ENCODE measurements at regions not wholly inside any gene's neighbourhood (a gene's known extent, or its start where the extent isn't known, plus 50 kb on each side); places are given as distances from the start of the nearest gene placed in this dataset.

DNA sequence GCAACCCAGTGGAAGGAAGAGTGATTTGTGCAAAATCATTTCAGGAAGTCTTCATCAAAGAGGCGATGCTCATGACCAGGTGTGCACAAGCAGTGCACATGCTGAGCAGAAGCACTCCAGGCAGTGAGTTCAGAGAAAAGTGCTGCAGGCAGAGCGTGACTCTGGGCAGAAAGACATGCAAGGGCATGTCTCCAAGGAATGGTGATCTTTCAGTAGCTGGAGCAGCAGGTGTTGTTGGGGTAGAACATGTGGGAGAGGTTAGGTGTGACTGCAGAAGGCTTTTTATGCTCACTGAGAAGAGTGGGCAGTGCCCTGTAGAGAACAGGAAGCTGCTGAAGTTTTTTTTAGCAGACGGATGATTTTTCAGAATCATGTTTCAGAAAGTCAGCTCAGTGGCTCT lies 545.4 kb upstream of the TLE4 start:
- H3K4me3 ChIP-seq (replicated peaks; ENCODE audit: low read depth, low read length) = no peak overlapping the region
- DNase-seq (ENCODE audit: low read depth) = no peak
- TF ChIP-seq, protein P1, sequence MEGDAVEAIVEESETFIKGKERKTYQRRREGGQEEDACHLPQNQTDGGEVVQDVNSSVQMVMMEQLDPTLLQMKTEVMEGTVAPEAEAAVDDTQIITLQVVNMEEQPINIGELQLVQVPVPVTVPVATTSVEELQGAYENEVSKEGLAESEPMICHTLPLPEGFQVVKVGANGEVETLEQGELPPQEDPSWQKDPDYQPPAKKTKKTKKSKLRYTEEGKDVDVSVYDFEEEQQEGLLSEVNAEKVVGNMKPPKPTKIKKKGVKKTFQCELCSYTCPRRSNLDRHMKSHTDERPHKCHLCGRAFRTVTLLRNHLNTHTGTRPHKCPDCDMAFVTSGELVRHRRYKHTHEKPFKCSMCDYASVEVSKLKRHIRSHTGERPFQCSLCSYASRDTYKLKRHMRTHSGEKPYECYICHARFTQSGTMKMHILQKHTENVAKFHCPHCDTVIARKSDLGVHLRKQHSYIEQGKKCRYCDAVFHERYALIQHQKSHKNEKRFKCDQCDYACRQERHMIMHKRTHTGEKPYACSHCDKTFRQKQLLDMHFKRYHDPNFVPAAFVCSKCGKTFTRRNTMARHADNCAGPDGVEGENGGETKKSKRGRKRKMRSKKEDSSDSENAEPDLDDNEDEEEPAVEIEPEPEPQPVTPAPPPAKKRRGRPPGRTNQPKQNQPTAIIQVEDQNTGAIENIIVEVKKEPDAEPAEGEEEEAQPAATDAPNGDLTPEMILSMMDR (IDR thresholded peaks at IDR 0.05; ENCODE audit: low read length, missing control alignments) = no peak

DNA sequence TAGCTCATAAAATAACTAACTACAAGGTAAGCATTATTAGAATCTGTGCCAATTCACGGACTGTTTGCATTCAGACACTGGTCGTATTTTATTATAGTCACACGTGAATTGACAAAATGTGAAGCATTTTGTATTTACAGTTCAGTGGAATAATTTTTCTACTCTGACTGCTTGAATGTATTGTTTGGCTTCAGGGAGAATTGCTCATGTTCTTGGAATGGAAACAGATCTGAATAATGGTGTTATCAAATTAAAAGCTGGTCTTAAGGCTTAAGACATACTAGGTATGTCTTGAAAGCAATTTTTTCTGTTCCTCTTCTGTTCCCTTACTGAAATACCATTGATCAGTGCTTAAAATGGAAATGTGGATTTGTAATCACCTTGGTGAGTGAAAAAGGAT lies 543.7 kb upstream of the TLE4 start:
- TF ChIP-seq, protein P1 (IDR thresholded peaks at IDR 0.05; ENCODE audit: low read length, missing control alignments) = no peak
- peak; percentile 17 for DNase-seq (ENCODE audit: low read depth)
- H3K4me3 ChIP-seq (replicated peaks; ENCODE audit: low read depth, low read length) = no peak overlapping the region

DNA sequence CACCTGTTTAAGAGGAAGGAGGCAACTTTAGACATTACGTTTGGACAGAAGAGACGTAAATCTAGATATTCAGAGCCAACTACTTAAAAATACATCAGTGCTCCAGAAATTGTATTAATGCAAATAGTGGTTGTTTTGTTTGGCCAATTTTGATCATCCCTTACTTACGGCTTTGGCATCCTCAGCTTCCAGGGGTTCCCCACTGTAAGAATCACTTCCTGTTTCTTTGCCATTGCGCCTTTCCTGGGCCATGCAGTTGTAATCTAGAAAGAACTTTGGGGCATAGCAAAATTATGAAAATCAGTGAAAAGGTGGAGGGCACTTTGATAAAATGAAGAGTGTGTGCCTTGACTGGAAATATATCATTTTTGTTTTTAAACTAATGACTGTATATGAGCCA lies 537.2 kb upstream of the TLE4 start:
- no peak for DNase-seq (ENCODE audit: low read depth)
- H3K4me3 ChIP-seq (replicated peaks; ENCODE audit: low read depth, low read length) = no peak overlapping the region
- TF ChIP-seq, protein P1 (IDR thresholded peaks at IDR 0.05; ENCODE audit: low read length, missing control alignments) = no peak

DNA sequence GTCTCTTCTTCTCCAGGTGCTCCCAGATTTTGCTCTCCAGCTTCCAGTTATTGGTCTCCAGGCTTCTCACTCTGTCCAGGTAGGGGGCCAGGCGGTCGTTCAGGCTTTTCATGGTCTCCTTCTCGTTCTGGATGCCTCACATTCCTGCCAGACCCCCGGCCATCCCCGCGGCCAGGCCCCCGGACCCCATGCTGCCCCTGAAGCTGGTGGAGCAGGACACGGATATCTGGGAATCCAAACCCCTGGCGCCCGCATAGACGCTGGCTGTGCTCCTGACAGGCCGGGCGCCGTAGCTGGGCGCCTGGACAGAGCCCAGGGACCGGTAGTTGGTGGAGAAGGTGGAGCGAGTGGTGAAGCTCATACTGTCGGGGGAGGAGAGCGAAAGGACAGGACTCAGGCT lies 534.4 kb upstream of the TLE4 start:
- H3K4me3 ChIP-seq (replicated peaks; ENCODE audit: low read depth, low read length) = no peak overlapping the region
- TF ChIP-seq, protein P1 (IDR thresholded peaks at IDR 0.05; ENCODE audit: low read length, missing control alignments) = no peak
- DNase-seq (ENCODE audit: low read depth) = no peak

DNA sequence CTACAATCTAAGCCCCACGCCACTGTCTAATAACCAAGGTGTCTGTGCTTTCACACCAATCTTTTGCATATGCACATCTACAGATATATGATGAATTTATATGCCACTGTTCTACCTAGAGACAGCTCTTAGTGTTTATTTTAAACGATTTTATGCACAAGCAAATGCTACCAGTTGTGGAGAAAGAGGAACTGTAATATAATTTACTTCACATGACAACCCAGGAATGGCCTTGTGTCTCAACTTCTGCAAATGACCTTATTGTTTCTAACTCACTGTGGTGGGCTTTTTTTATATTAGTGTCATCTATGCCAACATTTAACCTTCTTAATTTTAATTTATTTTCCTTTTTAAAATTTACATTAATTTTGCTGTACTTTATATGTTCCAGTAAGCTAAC lies 531.1 kb upstream of the TLE4 start:
- TF ChIP-seq, protein P1 (IDR thresholded peaks at IDR 0.05; ENCODE audit: low read length, missing control alignments) = no peak
- no peak for DNase-seq (ENCODE audit: low read depth)

DNA sequence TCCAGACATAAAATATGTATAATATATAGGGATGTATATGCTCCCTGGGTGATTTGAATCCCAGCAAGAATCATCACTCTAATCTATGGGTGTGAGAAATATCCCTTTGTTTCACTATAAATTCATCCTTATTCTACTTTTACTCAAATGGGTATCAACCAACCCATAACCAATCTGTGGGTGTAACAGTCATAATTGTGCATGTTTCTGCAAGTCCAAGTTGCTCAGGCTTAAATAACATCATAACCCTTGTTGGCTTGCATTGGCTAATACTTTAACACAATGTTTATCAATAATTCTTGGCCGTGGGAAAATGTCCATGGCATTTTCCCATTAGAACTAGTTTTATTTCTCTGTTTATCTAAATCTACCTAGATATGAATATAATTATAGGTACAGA lies 530.5 kb upstream of the TLE4 start:
- TF ChIP-seq, protein P1 (IDR thresholded peaks at IDR 0.05; ENCODE audit: low read length, missing control alignments) = no peak
- no peak overlapping the region for H3K4me3 ChIP-seq (replicated peaks; ENCODE audit: low read depth, low read length)
- DNase-seq (ENCODE audit: low read depth) = no peak

More for the DNA sequence above, 531.1 kb upstream of the TLE4 start:
- no peak overlapping the region for H3K4me3 ChIP-seq (replicated peaks; ENCODE audit: low read depth, low read length)

DNA sequence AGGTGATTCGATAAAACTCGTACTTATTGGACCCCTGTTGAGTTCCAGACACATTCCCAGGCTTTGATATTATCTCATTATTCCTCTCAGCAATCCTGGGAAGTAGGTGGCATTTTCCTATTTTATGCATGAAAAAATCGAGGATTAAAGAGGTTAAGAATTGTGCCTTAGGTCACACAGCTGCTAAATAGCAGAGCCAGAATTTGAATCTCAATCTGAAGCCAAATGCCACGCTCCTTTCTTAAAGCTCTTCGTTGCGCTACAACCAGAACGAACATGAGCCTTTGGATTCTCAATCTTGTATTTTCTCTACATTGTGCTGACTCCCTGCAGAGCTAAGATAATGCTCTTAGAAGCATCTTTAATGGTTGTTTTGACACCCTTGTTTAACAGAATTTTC lies 527.8 kb upstream of the TLE4 start:
- DNase-seq (ENCODE audit: low read depth) = no peak
- H3K4me3 ChIP-seq (replicated peaks; ENCODE audit: low read depth, low read length) = no peak overlapping the region
- TF ChIP-seq, protein P1 (IDR thresholded peaks at IDR 0.05; ENCODE audit: low read length, missing control alignments) = no peak

Data from fibroblast of pulmonary artery (primary cell).